Upper lobe of left lung (tissue), 4 donors: ENCODE measurements at regions not wholly inside any gene's neighbourhood (a gene's known extent, or its start where the extent isn't known, plus 50 kb on each side); places are given as distances from the start of the nearest gene placed in this dataset.

Experiments
- CTCF ChIP-seq, 6 experiments: fragments of 450-650 bp in 4 of 6; fragments of 200-600 bp in 2 of 6; sonication (generic) in 2 of 6; IDR thresholded peaks; one replicate each; pipeline ENCODE4 v1.5.1; 2016 to 2019; ENCODE audit warnings: antibody characterized with exemption in 6 of 6
- POLR2AphosphoS5 ChIP-seq, 2 donors: sonication (generic); formaldehyde crosslinking; IDR thresholded peaks; one replicate each; pipeline ENCODE4 v1.5.1; 2017; ENCODE audit warnings: antibody characterized with exemption in 2 of 2

- no peak for TF ChIP-seq CTCF (IDR thresholded peaks at IDR 0.05)
- no peak for TF ChIP-seq POLR2AphosphoS5 (IDR thresholded peaks at IDR 0.05)
Observed at GRCh38 chr7:42345478-42346299, 108.7 kb upstream of the GLI3 start.
